GM23338 (cell line): ENCODE measurements at regions not wholly inside any gene's neighbourhood (a gene's known extent, or its start where the extent isn't known, plus 50 kb on each side); places are given as distances from the start of the nearest gene placed in this dataset.

Experiments used
- ETS1 ChIP-seq: IDR thresholded peaks from 2 replicates; pipeline ENCODE4 v1.6.1; 2016; ENCODE audit warnings: antibody characterized with exemption
- EZH2 ChIP-seq: fragments of 200-600 bp; sonication (generic); IDR thresholded peaks from one replicate; pipeline ENCODE4 v1.8.0; 2017; ENCODE audit warnings: antibody characterized with exemption, mild to moderate bottlenecking, low read depth; ENCODE audit not compliant: unreplicated experiment
- NANOG ChIP-seq: IDR thresholded peaks from 2 replicates; pipeline ENCODE4 v1.6.1; 2016; ENCODE audit warnings: antibody characterized with exemption, borderline replicate concordance
- REST ChIP-seq: IDR thresholded peaks from one replicate; pipeline ENCODE4 v1.6.1; 2018; ENCODE audit warnings: antibody characterized with exemption; ENCODE audit not compliant: unreplicated experiment
- ZNF462 ChIP-seq: fragments of 250-450 bp; sonication (Bioruptor Pico); IDR thresholded peaks from 2 replicates; pipeline ENCODE4 v1.5.0; 2020; ENCODE audit warnings: mild to moderate bottlenecking, moderate library complexity
- TF ChIP-seq, protein P1 (sequence below), 2 experiments: fragments of 200-600 bp in 1 of 2; sonication (generic) in 1 of 2; conservative IDR thresholded peaks; 2 replicates each; pipeline versions ENCODE4 v1.5.1 to v1.6.1; 2016 to 2017; ENCODE audit warnings: antibody characterized with exemption in 2 of 2, low read depth in 2 of 2, mild to moderate bottlenecking in 2 of 2, moderate library complexity in 1 of 2

GRCh38 chr4:26220696-26221095, 100.1 kb upstream of the RBPJ start (continued):
- no peak for TF ChIP-seq ZNF462 (CRISPR knock-in tag)
- no peak for TF ChIP-seq EZH2
- TF ChIP-seq NANOG, result no peak
- TF ChIP-seq, protein P1, sequence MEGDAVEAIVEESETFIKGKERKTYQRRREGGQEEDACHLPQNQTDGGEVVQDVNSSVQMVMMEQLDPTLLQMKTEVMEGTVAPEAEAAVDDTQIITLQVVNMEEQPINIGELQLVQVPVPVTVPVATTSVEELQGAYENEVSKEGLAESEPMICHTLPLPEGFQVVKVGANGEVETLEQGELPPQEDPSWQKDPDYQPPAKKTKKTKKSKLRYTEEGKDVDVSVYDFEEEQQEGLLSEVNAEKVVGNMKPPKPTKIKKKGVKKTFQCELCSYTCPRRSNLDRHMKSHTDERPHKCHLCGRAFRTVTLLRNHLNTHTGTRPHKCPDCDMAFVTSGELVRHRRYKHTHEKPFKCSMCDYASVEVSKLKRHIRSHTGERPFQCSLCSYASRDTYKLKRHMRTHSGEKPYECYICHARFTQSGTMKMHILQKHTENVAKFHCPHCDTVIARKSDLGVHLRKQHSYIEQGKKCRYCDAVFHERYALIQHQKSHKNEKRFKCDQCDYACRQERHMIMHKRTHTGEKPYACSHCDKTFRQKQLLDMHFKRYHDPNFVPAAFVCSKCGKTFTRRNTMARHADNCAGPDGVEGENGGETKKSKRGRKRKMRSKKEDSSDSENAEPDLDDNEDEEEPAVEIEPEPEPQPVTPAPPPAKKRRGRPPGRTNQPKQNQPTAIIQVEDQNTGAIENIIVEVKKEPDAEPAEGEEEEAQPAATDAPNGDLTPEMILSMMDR (conservative IDR thresholded peaks at IDR 0.05; ENCODE audit: low read depth in 2 of 2), result no peak
- no peak for TF ChIP-seq REST
- no peak for TF ChIP-seq ETS1
